Parathyroid adenoma (tissue), 2 donors: ENCODE measurements at regions not wholly inside any gene's neighbourhood (a gene's known extent, or its start where the extent isn't known, plus 50 kb on each side); places are given as distances from the start of the nearest gene placed in this dataset.

Source experiments
- H2AFZ ChIP-seq: fragments of 300-600 bp; sonication (generic); one replicate; pipeline ENCODE4 v1.7.0; 2017; ENCODE audit warnings: antibody characterized with exemption, mild to moderate bottlenecking
- H3K27ac ChIP-seq: fragments of 300-600 bp; sonication (generic); one replicate; pipeline ENCODE4 v1.7.0; 2017
- H3K27me3 ChIP-seq: fragments of 300-600 bp; sonication (generic); one replicate; pipeline ENCODE4 v1.7.0; 2017; ENCODE audit warnings: low read length; ENCODE audit not compliant: control insufficient read depth, insufficient read depth
- H3K36me3 ChIP-seq: fragments of 300-600 bp; sonication (generic); one replicate; pipeline ENCODE4 v1.7.0; 2017; ENCODE audit warnings: low read length; ENCODE audit not compliant: control insufficient read depth, insufficient read depth
- H3K4me1 ChIP-seq: fragments of 300-600 bp; sonication (generic); one replicate; pipeline ENCODE4 v1.7.0; 2017; ENCODE audit warnings: control low read depth
- H3K4me2 ChIP-seq: fragments of 300-600 bp; sonication (generic); one replicate; pipeline ENCODE4 v1.7.0; 2017; ENCODE audit warnings: low read length
- H3K4me3 ChIP-seq: fragments of 300-600 bp; sonication (generic); one replicate; pipeline ENCODE4 v1.7.0; 2017; ENCODE audit warnings: low read depth, low read length
- H3K79me2 ChIP-seq: fragments of 300-600 bp; sonication (generic); one replicate; pipeline ENCODE4 v1.7.0; 2017; ENCODE audit warnings: control low read depth
- H3K9ac ChIP-seq: fragments of 300-600 bp; sonication (generic); one replicate; pipeline ENCODE4 v1.7.0; 2017; ENCODE audit warnings: mild to moderate bottlenecking
- H3K9me3 ChIP-seq: fragments of 300-600 bp; sonication (generic); one replicate; pipeline ENCODE4 v1.7.0; 2017; ENCODE audit warnings: low read length; ENCODE audit not compliant: control insufficient read depth
- TF ChIP-seq, protein P1 (sequence below): fragments of 300-600 bp; sonication (generic); IDR thresholded peaks from one replicate; pipeline ENCODE4 v1.7.0; 2017; ENCODE audit warnings: antibody characterized with exemption, mild to moderate bottlenecking
- donor health status: primary hyperparathyroidism.

DNA sequence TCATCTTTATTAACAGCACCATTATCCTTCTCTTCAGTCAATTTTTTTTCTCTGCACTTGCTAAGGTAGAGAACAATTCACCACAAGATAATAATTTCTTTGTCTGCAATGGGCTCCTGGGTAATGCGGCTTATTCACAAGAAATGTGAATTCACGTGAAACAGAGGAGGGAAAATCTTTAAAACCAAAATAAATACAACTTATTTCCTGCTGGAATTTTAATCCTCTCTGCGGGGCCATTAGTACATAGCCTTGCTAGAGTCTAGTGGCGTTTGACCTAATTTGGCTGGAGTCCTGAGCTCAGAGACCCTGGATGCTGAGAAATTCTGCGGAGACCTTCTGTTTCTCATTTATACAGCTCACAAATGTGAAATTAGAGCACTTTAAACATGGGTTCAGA, 319.3 kb upstream of the MMADHC start:
- TF ChIP-seq, protein P1, sequence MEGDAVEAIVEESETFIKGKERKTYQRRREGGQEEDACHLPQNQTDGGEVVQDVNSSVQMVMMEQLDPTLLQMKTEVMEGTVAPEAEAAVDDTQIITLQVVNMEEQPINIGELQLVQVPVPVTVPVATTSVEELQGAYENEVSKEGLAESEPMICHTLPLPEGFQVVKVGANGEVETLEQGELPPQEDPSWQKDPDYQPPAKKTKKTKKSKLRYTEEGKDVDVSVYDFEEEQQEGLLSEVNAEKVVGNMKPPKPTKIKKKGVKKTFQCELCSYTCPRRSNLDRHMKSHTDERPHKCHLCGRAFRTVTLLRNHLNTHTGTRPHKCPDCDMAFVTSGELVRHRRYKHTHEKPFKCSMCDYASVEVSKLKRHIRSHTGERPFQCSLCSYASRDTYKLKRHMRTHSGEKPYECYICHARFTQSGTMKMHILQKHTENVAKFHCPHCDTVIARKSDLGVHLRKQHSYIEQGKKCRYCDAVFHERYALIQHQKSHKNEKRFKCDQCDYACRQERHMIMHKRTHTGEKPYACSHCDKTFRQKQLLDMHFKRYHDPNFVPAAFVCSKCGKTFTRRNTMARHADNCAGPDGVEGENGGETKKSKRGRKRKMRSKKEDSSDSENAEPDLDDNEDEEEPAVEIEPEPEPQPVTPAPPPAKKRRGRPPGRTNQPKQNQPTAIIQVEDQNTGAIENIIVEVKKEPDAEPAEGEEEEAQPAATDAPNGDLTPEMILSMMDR: no peak
- Histone ChIP-seq H3K79me2 (no peaks in the 10 kb centered on the region), H3K4me3 (no peak overlapping the region), H3K27me3 (no peaks in the 10 kb centered on the region), H2AFZ (no peak overlapping the region), H3K9ac (no peak overlapping the region), H3K36me3 (no peaks in the 10 kb centered on the region), H3K9me3 (no peaks in the 10 kb centered on the region), H3K4me2 (no peak overlapping the region), H3K4me1 (no peaks in the 10 kb centered on the region), H3K27ac (no peak overlapping the region)

DNA sequence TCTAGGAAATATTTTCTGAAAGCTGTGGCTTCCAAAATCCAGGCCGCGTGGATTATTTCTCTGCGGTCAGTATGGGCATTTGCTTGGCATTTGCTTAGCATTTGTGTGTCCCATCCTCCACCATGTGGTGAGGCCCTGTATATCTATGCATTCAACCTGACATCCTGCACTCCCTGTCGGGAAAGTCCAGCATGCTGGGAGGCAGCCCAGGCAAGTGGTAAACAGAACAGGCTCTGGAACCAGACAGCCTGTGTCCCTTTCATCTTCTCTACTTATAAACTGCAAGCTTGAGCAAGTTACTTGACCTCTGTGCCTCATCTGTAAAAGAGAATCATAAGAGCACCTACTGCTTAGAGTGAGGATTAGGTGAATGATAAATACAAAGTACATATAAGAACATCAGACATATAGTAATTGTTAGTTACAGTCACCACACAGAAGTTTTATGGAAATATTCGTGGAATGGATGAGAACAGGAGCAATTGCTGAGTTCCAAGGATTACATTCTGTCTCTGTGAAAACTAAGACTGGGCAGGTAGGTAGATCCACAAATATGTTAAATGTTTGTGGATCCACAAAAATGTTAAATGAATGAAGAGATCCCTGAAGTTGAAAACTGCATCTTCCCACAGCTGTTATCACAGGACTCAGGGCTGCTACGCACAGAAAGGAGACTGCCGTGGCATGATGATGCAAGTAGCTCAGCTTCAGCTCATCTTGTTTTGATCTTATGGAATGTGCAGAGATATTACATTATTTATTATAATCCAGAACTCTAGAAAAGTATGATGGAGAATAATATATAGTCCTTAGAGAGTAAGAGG, 317.0 kb upstream of the MMADHC start:
- Histone ChIP-seq H3K4me3 (no peak overlapping the region), H2AFZ (no peak overlapping the region), H3K36me3 (no peaks in the 10 kb centered on the region), H3K9ac (no peak overlapping the region), H3K9me3 (no peaks in the 10 kb centered on the region), H3K27ac (no peak overlapping the region), H3K79me2 (no peaks in the 10 kb centered on the region), H3K4me2 (no peak overlapping the region), H3K4me1 (no peaks in the 10 kb centered on the region), H3K27me3 (no peaks in the 10 kb centered on the region)
- TF ChIP-seq, protein P1: no peak

DNA sequence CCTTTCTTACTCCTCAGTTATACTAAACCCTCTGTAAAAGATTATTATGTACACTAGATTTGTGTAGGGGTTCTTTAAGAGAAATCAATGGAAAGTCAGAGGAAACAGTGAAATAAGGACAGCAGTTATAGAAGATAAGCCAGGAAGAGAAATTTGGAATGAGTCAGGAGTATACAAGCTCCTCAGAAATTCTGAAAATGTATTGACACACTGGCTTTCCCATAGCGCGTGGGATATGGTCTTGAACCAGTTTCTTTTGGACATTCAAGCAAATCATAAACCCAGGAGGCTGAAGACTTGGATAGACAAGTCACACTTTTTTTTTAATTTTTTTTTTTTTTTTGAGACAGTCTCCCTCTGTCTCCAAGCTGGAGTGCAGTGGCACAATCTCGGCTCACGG, 316.1 kb upstream of the MMADHC start:
- no peaks in the 10 kb centered on the region for H3K79me2 ChIP-seq
- no peaks in the 10 kb centered on the region for H3K9me3 ChIP-seq
- no peaks in the 10 kb centered on the region for H3K4me1 ChIP-seq
- no peak overlapping the region for H3K27ac ChIP-seq
- no peak overlapping the region for H3K4me2 ChIP-seq
- H3K9ac ChIP-seq: no peak overlapping the region
- H3K27me3 ChIP-seq: no peaks in the 10 kb centered on the region
- no peaks in the 10 kb centered on the region for H3K36me3 ChIP-seq
- no peak overlapping the region for H3K4me3 ChIP-seq
- no peak overlapping the region for H2AFZ ChIP-seq
- TF ChIP-seq, protein P1: no peak

DNA sequence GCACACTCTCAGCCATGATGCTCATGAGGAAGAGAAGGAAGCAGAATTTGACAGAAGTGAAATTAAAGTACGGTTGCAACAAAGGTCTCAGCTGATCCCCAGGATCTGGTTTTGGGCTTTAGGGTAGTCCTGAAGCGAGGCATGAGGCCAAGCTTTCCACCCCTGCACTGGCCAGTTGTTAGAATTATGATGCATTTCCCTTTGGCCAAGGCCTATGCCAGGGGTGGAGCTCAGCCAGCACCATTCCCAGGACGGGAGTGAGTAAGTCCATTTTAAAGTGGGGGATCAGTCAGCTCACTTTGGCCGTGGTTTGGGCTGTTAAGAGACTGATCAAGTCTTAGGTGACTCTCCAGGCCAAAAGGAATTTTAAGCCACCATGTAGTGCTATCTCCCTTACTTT, 314.5 kb upstream of the MMADHC start:
- Histone ChIP-seq H3K9me3 (no peaks in the 10 kb centered on the region), H3K79me2 (no peaks in the 10 kb centered on the region), H3K4me1 (no peaks in the 10 kb centered on the region), H3K4me3 (no peak overlapping the region), H3K27ac (no peak overlapping the region), H3K9ac (no peak overlapping the region), H3K4me2 (no peak overlapping the region), H2AFZ (no peak overlapping the region), H3K36me3 (no peaks in the 10 kb centered on the region), H3K27me3 (no peaks in the 10 kb centered on the region)
- TF ChIP-seq, protein P1: no peak
